B cell (primary cell): ENCODE measurements at regions not wholly inside any gene's neighbourhood (a gene's known extent, or its start where the extent isn't known, plus 50 kb on each side); places are given as distances from the start of the nearest gene placed in this dataset.

ENCODE experiments used
- ATAC-seq: fragments of 200-7000 bp; cut with Tn5 transposase; one replicate; pipeline ENCODE4 v1.10.0; 2021; ENCODE audit warnings: low read depth, mild to moderate bottlenecking, moderate number of reproducible peaks, moderate library complexity
- CTCF ChIA-PET: fragments of 350-600 bp; sonication (Branson Sonifier 250); formaldehyde crosslinking; loops from one replicate; lab custom pipeline; 2021; ENCODE audit warnings: antibody characterized with exemption, inconsistent platforms; lab: Charles Lee
- POLR2A ChIA-PET: fragments of 350-600 bp; sonication (Branson Sonifier 250); formaldehyde crosslinking; loops from one replicate; lab custom pipeline; 2021; ENCODE audit warnings: antibody characterized with exemption; lab: Charles Lee
- DNase-seq: peaks from one replicate; pipeline ENCODE4 v3.0.0; 2013
- H2AFZ ChIP-seq: 2 replicates; pipeline ENCODE4 v1.6.1; 2012; ENCODE audit warnings: mild to moderate bottlenecking, low read depth, low read length; ENCODE audit not compliant: insufficient read depth, poor library complexity, severe bottlenecking
- H3K27ac ChIP-seq, 2 donors: 1 replicate in 1 of 2; 2 replicates in 1 of 2; pipeline ENCODE4 v1.5.1; 2012 to 2013; ENCODE audit warnings: low read length in 2 of 2, mild to moderate bottlenecking in 2 of 2, moderate library complexity in 1 of 2
- H3K27me3 ChIP-seq, 4 experiments: fragments of 200-600 bp in 1 of 4; sonication (generic) in 1 of 4; replicated peaks in 1 of 4; 1 replicate in 2 of 4; 2 replicates in 2 of 4; pipeline versions ENCODE4 v1.6.1 to v1.7.0; 2013 to 2016; ENCODE audit warnings: low read length in 3 of 4, mild to moderate bottlenecking in 2 of 4, mixed read lengths in 1 of 4, moderate library complexity in 1 of 4; ENCODE audit not compliant: insufficient read depth in 4 of 4, control insufficient read depth in 3 of 4; ENCODE audit errors: control extremely low read depth in 1 of 4
- H3K36me3 ChIP-seq, 2 experiments: replicated peaks in 1 of 2; 1 replicate in 1 of 2; 2 replicates in 1 of 2; pipeline versions ENCODE4 v1.6.1 to v1.7.1; 2013; ENCODE audit warnings: low read length in 1 of 2; ENCODE audit not compliant: insufficient read depth in 2 of 2, control insufficient read depth in 1 of 2; ENCODE audit errors: control extremely low read depth in 1 of 2, extremely low read depth in 1 of 2
- H3K4me1 ChIP-seq, 2 donors: fragments of 200-600 bp in 1 of 2; sonication (generic) in 1 of 2; 1 replicate in 1 of 2; 2 replicates in 1 of 2; pipeline versions ENCODE4 v1.5.1 to v1.6.1; 2013 to 2017; ENCODE audit warnings: low read length in 2 of 2; ENCODE audit not compliant: control insufficient read depth in 2 of 2, insufficient read depth in 2 of 2
- H3K4me2 ChIP-seq: replicated peaks from 2 replicates; pipeline ENCODE3; 2012; ENCODE audit warnings: mild to moderate bottlenecking, low read depth, low read length; ENCODE audit not compliant: poor library complexity, severe bottlenecking
- H3K4me3 ChIP-seq, 5 experiments: fragments of 200-600 bp in 1 of 5; sonication (generic) in 1 of 5; 1 replicate in 3 of 5; 2 replicates in 2 of 5; pipeline versions ENCODE4 v1.5.1 to v1.7.0; 2011 to 2016; ENCODE audit warnings: low read length in 4 of 5, mild to moderate bottlenecking in 4 of 5, low read depth in 2 of 5, control low read depth in 1 of 5, moderate library complexity in 1 of 5; ENCODE audit not compliant: insufficient read depth in 1 of 5; ENCODE audit errors: control extremely low read depth in 1 of 5, extremely low read depth in 1 of 5
- H3K79me2 ChIP-seq: fragments of 200-600 bp; sonication (generic); one replicate; pipeline ENCODE4 v1.6.0; 2016; ENCODE audit warnings: low read length; ENCODE audit not compliant: control insufficient read depth, insufficient read depth
- H3K9ac ChIP-seq: fragments of 200-600 bp; sonication (generic); 2 replicates; pipeline ENCODE4 v1.6.1; 2017; ENCODE audit warnings: mild to moderate bottlenecking, low read length, moderate library complexity
- H3K9me3 ChIP-seq, 3 donors: one replicate each; pipeline versions ENCODE4 v1.6.1 to v1.7.1; 2013; ENCODE audit warnings: low read length in 2 of 3; ENCODE audit not compliant: control insufficient read depth in 2 of 3, insufficient read depth in 1 of 3; ENCODE audit errors: control extremely low read depth in 1 of 3
- H4K20me1 ChIP-seq: 2 replicates; pipeline ENCODE4 v1.6.0; 2012; ENCODE audit warnings: mild to moderate bottlenecking, low read length; ENCODE audit not compliant: insufficient read depth, control insufficient read depth, poor library complexity, severe bottlenecking
- H3K27ac Mint-ChIP-seq: one replicate; pipeline ENCODE4 v1.8.0; 2021; ENCODE audit warnings: mixed read lengths
- H3K27me3 Mint-ChIP-seq: one replicate; pipeline ENCODE4 v1.8.0; 2021; ENCODE audit warnings: mixed read lengths
- H3K4me1 Mint-ChIP-seq: one replicate; pipeline ENCODE4 v1.8.0; 2021; ENCODE audit warnings: mixed read lengths
- H3K4me3 Mint-ChIP-seq: one replicate; pipeline ENCODE4 v1.8.0; 2021; ENCODE audit warnings: mixed read lengths
- H3K9me3 Mint-ChIP-seq: one replicate; pipeline ENCODE4 v1.8.0; 2022; ENCODE audit warnings: mixed read lengths; ENCODE audit not compliant: insufficient read depth
- CTCF ChIP-seq: fragments of 200-600 bp; IDR thresholded peaks from one replicate; pipeline ENCODE4 v1.8.0; 2022; ENCODE audit warnings: antibody characterized with exemption, mild to moderate bottlenecking
- EZH2 ChIP-seq: IDR thresholded peaks from 2 replicates; pipeline ENCODE4 v1.6.1; 2012; ENCODE audit warnings: borderline replicate concordance, low read depth, mild to moderate bottlenecking, moderate library complexity, low read length; ENCODE audit not compliant: insufficient read depth, poor library complexity, severe bottlenecking
- WGBS: methylation state at CpG from one replicate; pipeline ENCODE4 v1.1.5; 2013; ENCODE audit warnings: missing lambda C conversion rate; ENCODE audit not compliant: insufficient coverage; 5-methylcytosine and 5-hydroxymethylcytosine counted together
- intact Hi-C: fragments of 100-400 bp; cut with micrococcal nuclease; formaldehyde crosslinking; loops from one replicate; pipeline ENCODE4 v1.10.0; 2022

GRCh38 chr1:29962831-29963247 lies 726.5 kb downstream of the PTPRU start:
- no peak for TF ChIP-seq EZH2
- TF ChIP-seq CTCF, result no peak
- ATAC-seq, result no peak
- Histone ChIP-seq H3K79me2 (no peaks in the 10 kb centered on the region), H4K20me1 (no peaks in the 10 kb centered on the region), H3K27ac (no peak overlapping the region), H2AFZ (no peak overlapping the region), H3K36me3 (no peaks in the 10 kb centered on the region), H3K4me3 (no peak overlapping the region), H3K9me3 (peaks cover 0 to 8% (median 0%) of the 10 kb centered on the region in 3 donors), H3K4me1 (no peaks in the 10 kb centered on the region), H3K4me2 (no peak overlapping the region), H3K9ac (no peak overlapping the region), H3K27me3 (no peaks in the 10 kb centered on the region)
- Mint-ChIP-seq H3K4me3 (no peak overlapping the region), H3K27me3 (peaks cover 5% of the 10 kb centered on the region), H3K27ac (no peak overlapping the region), H3K9me3 (no peaks in the 10 kb centered on the region), H3K4me1 (no peaks in the 10 kb centered on the region)
- POLR2A ChIA-PET, result no interaction called here
- CTCF ChIA-PET, result no interaction called here
- 48% methylated on average over 2 of the region's 3 CpGs for WGBS
- DNase-seq, result no peak
- intact Hi-C loops, result no loop called here

GRCh38 chr1:29962336-29962735 lies 726.0 kb downstream of the PTPRU start:
- Histone ChIP-seq H3K27ac (no peak overlapping the region), H3K9ac (no peak overlapping the region), H3K4me3 (no peak overlapping the region), H3K4me2 (no peak overlapping the region), H3K27me3 (no peaks in the 10 kb centered on the region), H3K4me1 (no peaks in the 10 kb centered on the region), H3K36me3 (no peaks in the 10 kb centered on the region), H3K79me2 (no peaks in the 10 kb centered on the region), H2AFZ (no peak overlapping the region), H3K9me3 (peaks cover 0 to 8% (median 0%) of the 10 kb centered on the region in 3 donors), H4K20me1 (no peaks in the 10 kb centered on the region)
- Mint-ChIP-seq H3K27me3 (peaks cover 5% of the 10 kb centered on the region), H3K4me3 (no peak overlapping the region), H3K27ac (no peak overlapping the region), H3K9me3 (no peaks in the 10 kb centered on the region), H3K4me1 (no peaks in the 10 kb centered on the region)
- POLR2A ChIA-PET, result no interaction called here
- no peak for DNase-seq
- CTCF ChIA-PET, result no interaction called here
- TF ChIP-seq EZH2 (no peak), CTCF (no peak)
- intact Hi-C loops, result no loop called here
- 68% methylated on average over 4 of the region's 5 CpGs for WGBS
- no peak for ATAC-seq
